Chondrocyte (in vitro differentiated cells): ENCODE measurements at regions not wholly inside any gene's neighbourhood (a gene's known extent, or its start where the extent isn't known, plus 50 kb on each side); places are given as distances from the start of the nearest gene placed in this dataset.
A peak's percentile ranks its signal among the peaks of the same experiment; 100 is the strongest.

Experiments
- DNase-seq: peaks from one replicate; pipeline ENCODE4 v3.0.0; 2021; ENCODE audit warnings: mixed read lengths, low spot score
- H3K27ac Mint-ChIP-seq: one replicate; pipeline ENCODE4 v1.8.0; 2021; ENCODE audit warnings: mild to moderate bottlenecking, moderate library complexity, mixed read lengths; ENCODE audit not compliant: unreplicated experiment
- H3K27me3 Mint-ChIP-seq: 2 replicates; pipeline ENCODE4 v1.8.0; 2021; ENCODE audit warnings: low read depth, mixed read lengths
- H3K36me3 Mint-ChIP-seq: 2 replicates; pipeline ENCODE4 v1.8.0; 2021; ENCODE audit warnings: low read depth, mixed read lengths
- H3K4me1 Mint-ChIP-seq: 2 replicates; pipeline ENCODE4 v1.8.0; 2021; ENCODE audit warnings: low read depth, mild to moderate bottlenecking, mixed read lengths
- H3K4me3 Mint-ChIP-seq: one replicate; pipeline ENCODE4 v1.8.0; 2021; ENCODE audit warnings: mild to moderate bottlenecking, moderate library complexity, mixed read lengths; ENCODE audit not compliant: unreplicated experiment
- H3K9me3 Mint-ChIP-seq: 2 replicates; pipeline ENCODE4 v1.8.0; 2021; ENCODE audit warnings: low read depth, mixed read lengths
- TF ChIP-seq, protein P1 (sequence below): fragments of 200-600 bp; sonication (generic); IDR thresholded peaks from 2 replicates; pipeline ENCODE4 v1.5.0; 2021; ENCODE audit warnings: antibody characterized with exemption, mild to moderate bottlenecking, moderate library complexity

DNA sequence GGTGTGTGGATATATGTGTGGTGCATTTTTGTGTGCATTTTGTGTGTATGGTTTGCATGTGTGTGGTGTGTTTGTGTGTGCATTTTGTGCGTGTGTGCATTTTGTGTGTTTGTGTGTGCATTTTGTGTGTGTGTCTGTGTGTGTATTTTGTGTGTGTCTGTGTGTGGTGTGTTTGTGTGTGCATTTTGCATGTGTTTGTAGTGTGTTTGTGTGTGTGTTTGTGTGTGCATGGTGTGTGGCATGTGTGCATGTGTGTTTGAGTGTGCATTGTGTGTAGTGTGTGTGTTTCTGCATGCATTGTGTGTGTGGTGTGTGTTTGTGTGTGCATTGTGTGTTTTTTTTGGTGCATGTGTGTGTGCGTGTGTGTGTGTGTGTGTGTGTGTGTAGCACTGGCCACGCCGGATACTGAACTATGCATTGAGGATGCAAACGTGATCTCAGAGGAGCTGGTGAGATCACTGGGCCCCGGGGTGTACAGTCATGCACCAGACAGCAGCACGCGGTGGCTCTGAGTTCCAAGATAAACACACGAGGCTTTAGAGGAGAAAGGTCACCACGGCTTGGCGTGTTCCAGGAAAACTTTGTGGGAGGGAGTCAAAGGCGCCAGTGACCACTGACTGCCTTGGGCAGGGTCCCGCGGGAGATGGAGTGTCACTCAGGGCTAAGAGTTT lies 106.6 kb upstream of the SHH start:
- Mint-ChIP-seq H3K27ac (peak overlapping the region; percentile 94), H3K4me1 (peaks cover 14% of the 10 kb centered on the region), H3K4me3 (peak overlapping the region; percentile 40), H3K9me3 (peaks cover 6% of the 10 kb centered on the region), H3K36me3 (peaks cover 3% of the 10 kb centered on the region), H3K27me3 (peaks cover 27% of the 10 kb centered on the region)
- TF ChIP-seq, protein P1, sequence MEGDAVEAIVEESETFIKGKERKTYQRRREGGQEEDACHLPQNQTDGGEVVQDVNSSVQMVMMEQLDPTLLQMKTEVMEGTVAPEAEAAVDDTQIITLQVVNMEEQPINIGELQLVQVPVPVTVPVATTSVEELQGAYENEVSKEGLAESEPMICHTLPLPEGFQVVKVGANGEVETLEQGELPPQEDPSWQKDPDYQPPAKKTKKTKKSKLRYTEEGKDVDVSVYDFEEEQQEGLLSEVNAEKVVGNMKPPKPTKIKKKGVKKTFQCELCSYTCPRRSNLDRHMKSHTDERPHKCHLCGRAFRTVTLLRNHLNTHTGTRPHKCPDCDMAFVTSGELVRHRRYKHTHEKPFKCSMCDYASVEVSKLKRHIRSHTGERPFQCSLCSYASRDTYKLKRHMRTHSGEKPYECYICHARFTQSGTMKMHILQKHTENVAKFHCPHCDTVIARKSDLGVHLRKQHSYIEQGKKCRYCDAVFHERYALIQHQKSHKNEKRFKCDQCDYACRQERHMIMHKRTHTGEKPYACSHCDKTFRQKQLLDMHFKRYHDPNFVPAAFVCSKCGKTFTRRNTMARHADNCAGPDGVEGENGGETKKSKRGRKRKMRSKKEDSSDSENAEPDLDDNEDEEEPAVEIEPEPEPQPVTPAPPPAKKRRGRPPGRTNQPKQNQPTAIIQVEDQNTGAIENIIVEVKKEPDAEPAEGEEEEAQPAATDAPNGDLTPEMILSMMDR: no peak
- DNase-seq: no peak

DNA sequence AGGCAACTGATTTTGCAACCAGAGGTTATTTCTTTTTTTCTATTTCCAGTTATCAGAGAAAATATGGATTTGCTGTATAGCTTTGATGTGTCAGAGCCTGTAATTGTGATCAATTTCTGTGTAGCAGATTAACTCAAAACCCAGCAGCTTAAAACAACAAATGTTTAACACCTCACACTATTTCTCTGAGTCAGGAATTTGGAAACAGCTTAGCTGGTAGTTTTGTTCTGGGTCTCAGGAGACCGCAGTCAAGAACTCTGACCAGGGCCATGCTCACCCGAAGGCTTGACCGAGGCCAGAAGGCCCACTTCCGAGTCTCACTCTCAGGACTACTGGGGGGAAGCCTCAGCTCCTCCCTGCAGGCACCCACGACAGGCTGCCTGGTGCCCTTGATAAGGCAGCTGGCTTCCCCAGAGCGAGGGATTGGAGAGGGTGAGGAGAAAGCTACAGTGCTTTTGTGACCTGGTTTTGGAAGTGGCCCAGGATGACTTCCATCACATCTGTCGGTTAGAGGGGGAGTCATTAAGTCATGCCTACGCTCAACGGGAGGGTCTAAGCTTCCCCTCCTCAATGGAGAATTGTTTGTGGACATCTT lies 105.7 kb upstream of the SHH start:
- peaks cover 27% of the 10 kb centered on the region for H3K27me3 Mint-ChIP-seq
- H3K36me3 Mint-ChIP-seq: peaks cover 3% of the 10 kb centered on the region
- H3K4me1 Mint-ChIP-seq: peaks cover 14% of the 10 kb centered on the region
- H3K4me3 Mint-ChIP-seq: no peak overlapping the region
- TF ChIP-seq, protein P1: no peak
- H3K27ac Mint-ChIP-seq: no peak overlapping the region
- peaks cover 10% of the 10 kb centered on the region for H3K9me3 Mint-ChIP-seq
- no peak for DNase-seq

DNA sequence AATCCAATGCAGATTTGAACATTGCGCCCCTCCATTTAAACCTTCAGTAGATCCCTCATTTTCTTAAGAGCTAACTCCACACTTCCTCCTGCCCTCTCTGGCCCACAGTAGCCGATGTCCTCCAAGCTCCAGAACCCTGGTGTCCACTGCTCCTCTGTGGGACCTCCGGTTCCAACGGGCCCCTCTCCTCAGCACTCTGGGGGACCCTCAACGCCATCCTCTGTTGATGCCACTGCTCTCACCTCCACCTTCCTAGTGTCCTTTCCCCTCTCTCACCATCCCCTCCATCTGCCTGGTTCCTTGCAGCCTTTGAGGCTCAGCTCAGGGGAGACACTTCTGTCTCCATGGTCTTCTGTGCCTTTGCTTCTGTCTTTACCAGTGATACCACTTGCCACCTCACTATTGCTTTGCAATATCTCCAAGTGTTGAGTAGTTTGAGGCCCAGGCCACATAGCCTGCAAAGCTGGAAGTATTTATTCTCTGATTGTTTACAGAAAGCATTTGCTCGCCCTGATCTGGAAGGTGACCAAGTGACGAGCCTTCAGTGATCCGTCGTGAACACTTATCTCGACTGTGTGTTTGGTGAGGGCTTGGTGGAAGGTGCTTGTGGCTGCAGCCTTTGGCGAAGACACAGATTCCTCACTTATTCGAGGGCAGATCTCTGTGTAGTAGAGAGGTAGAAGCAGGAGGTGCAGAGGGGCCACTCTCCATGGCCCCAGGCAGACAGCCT lies 104.8 kb upstream of the SHH start:
- H3K27me3 Mint-ChIP-seq: peaks cover 27% of the 10 kb centered on the region
- H3K36me3 Mint-ChIP-seq: peaks cover 3% of the 10 kb centered on the region
- H3K4me1 Mint-ChIP-seq: peaks cover 14% of the 10 kb centered on the region
- TF ChIP-seq, protein P1: no peak
- no peak for DNase-seq
- no peak overlapping the region for H3K27ac Mint-ChIP-seq
- H3K9me3 Mint-ChIP-seq: peaks cover 15% of the 10 kb centered on the region
- H3K4me3 Mint-ChIP-seq: no peak overlapping the region

DNA sequence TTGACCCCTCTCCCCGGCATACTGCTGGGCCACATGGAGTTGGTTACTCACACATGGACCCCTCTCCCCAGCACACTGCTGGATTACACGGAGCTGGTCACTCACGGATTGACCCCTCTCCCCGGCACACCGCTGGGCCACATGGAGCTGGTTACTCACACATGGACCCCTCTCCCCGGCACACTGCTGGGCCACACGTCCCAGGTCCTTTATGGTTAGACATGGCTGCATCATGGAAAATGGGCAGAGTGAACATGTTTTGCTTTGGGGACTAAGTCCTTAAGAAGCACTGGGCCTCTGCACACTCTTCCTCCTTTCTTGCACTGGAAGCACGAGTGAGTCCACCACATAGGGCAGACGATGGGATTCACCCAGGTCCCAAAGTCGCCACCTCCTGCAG lies 102.1 kb upstream of the SHH start:
- H3K27me3 Mint-ChIP-seq: peaks cover 44% of the 10 kb centered on the region
- peaks cover 14% of the 10 kb centered on the region for H3K4me1 Mint-ChIP-seq
- peaks cover 33% of the 10 kb centered on the region for H3K9me3 Mint-ChIP-seq
- H3K4me3 Mint-ChIP-seq: no peak overlapping the region
- H3K36me3 Mint-ChIP-seq: peaks cover 5% of the 10 kb centered on the region
- DNase-seq: no peak
- TF ChIP-seq, protein P1: no peak
- no peak overlapping the region for H3K27ac Mint-ChIP-seq

DNA sequence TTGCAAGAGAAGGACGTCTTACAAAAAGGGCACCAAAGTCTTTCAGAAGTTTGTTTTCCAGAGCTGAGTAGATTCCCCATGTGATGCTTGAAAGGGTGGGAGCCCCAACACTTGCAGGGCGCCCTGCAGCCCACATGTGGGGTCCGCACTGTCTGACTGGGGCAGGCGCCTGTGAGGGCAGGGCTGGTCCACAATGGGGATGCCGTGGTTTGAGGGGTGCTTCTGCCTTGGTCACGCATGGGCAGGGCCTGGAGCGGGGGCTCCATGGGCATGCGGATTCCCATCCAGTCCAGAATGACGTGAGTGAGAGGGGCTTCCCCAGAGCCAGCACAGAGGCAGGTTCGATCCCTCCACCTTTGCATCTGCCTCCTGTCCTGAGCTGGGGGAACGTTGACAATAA lies 101.5 kb upstream of the SHH start:
- Mint-ChIP-seq H3K27ac (no peak overlapping the region), H3K4me1 (peaks cover 8% of the 10 kb centered on the region), H3K9me3 (peaks cover 33% of the 10 kb centered on the region), H3K27me3 (peaks cover 46% of the 10 kb centered on the region), H3K36me3 (peaks cover 5% of the 10 kb centered on the region), H3K4me3 (no peak overlapping the region)
- no peak for DNase-seq
- TF ChIP-seq, protein P1: no peak
